ENCODE measurements at regions not wholly inside any gene's neighbourhood (a gene's known extent, or its start where the extent isn't known, plus 50 kb on each side); places are given as distances from the start of the nearest gene placed in this dataset.

DNA sequence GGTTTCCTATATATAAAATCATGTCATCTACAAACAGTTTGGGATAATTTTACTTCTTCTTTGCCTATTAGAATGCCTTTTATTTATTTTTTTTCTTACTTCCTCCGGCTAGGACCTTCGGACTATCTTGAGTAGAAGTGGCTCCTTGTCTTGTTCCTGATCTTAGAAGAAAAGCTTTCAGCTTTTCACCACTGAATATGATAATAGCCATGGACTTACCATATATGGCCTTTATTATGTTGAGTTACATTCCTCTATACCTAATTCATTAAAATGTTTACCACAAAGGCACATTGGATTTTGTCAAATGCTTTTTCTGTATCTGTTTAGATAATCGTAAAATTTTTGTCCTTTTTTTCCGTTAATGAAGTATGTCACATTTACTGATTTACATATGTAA is 395.7 kb downstream of the NXPH1 start:
- TF ChIP-seq, protein P1, sequence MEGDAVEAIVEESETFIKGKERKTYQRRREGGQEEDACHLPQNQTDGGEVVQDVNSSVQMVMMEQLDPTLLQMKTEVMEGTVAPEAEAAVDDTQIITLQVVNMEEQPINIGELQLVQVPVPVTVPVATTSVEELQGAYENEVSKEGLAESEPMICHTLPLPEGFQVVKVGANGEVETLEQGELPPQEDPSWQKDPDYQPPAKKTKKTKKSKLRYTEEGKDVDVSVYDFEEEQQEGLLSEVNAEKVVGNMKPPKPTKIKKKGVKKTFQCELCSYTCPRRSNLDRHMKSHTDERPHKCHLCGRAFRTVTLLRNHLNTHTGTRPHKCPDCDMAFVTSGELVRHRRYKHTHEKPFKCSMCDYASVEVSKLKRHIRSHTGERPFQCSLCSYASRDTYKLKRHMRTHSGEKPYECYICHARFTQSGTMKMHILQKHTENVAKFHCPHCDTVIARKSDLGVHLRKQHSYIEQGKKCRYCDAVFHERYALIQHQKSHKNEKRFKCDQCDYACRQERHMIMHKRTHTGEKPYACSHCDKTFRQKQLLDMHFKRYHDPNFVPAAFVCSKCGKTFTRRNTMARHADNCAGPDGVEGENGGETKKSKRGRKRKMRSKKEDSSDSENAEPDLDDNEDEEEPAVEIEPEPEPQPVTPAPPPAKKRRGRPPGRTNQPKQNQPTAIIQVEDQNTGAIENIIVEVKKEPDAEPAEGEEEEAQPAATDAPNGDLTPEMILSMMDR (IDR thresholded peaks at IDR 0.05), result no peak
- no peak for TF ChIP-seq POLR2A (IDR thresholded peaks at IDR 0.05)
- no peak for TF ChIP-seq EP300 (IDR thresholded peaks at IDR 0.05)
